KBM-7 (cell line): ENCODE measurements at regions not wholly inside any gene's neighbourhood (a gene's known extent, or its start where the extent isn't known, plus 50 kb on each side); places are given as distances from the start of the nearest gene placed in this dataset.
"Not testable (repeated sequence)": the region's sequence is repeated elsewhere in the genome, so short reads cannot be mapped to it uniquely, and the experiment has no call there.

ENCODE experiments used
- DNase-seq: peaks from one replicate; pipeline ENCODE4 v3.0.0-alpha.2; 2015
- in situ Hi-C: fragments of 300-500 bp; cut with MboI; formaldehyde crosslinking; loops from 2 replicates; pipeline ENCODE4 v1.14.3; 2020; ENCODE audit warnings: low sequenced_read_pairs, low pct_unique_long_range_greater_than_20kb, mixed read lengths

GRCh38 chr1:80369780-80370179 lies 1363.2 kb upstream of the ADGRL4 start:
- in situ Hi-C loops: no loop called here
- DNase-seq: no peak

GRCh38 chr1:80367058-80367457 lies 1360.5 kb upstream of the ADGRL4 start:
- in situ Hi-C loops: no loop called here
- DNase-seq: no peak

GRCh38 chr1:80365359-80366021 lies 1359.0 kb upstream of the ADGRL4 start:
- in situ Hi-C loops: no loop called here

GRCh38 chr1:80363689-80364475 lies 1357.4 kb upstream of the ADGRL4 start:
- DNase-seq: no peak
- in situ Hi-C loops: no loop called here

More at GRCh38 chr1:80365359-80366021, 1359.0 kb upstream of the ADGRL4 start:
- no peak for DNase-seq

GRCh38 chr1:80359666-80360065 lies 1353.1 kb upstream of the ADGRL4 start:
- in situ Hi-C loops: no loop called here
- DNase-seq: no peak

GRCh38 chr1:80349218-80349617 lies 1342.7 kb upstream of the ADGRL4 start:
- in situ Hi-C loops: no loop called here
- DNase-seq: no peak

- in situ Hi-C loops: no loop called here
- no peak for DNase-seq
These were observed 1334.5 kb upstream of the ADGRL4 start for GRCh38 chr1:80341021-80341420.

GRCh38 chr1:80318108-80318507 lies 1311.6 kb upstream of the ADGRL4 start:
- in situ Hi-C loops: no loop called here
- no peak for DNase-seq

- in situ Hi-C loops: no loop called here
- no peak for DNase-seq
These were observed 1304.2 kb upstream of the ADGRL4 start for GRCh38 chr1:80310703-80311245.

- in situ Hi-C loops: no loop called here
- no peak for DNase-seq
These were observed 1298.9 kb upstream of the ADGRL4 start for GRCh38 chr1:80305466-80305865.

- in situ Hi-C loops: no loop called here
- DNase-seq: no peak
These were observed 1287.3 kb upstream of the ADGRL4 start for GRCh38 chr1:80293818-80294217.

- DNase-seq, in situ Hi-C loops: not testable (repeated sequence)
These were observed 1282.2 kb upstream of the ADGRL4 start for GRCh38 chr1:80288750-80289149.

GRCh38 chr1:80282536-80282935 lies 1276.0 kb upstream of the ADGRL4 start:
- DNase-seq: no peak
- in situ Hi-C loops: no loop called here

- DNase-seq: no peak
- in situ Hi-C loops: no loop called here
These were observed 1272.4 kb upstream of the ADGRL4 start for GRCh38 chr1:80278936-80279335.

- in situ Hi-C loops: no loop called here
- DNase-seq: no peak
These were observed 1267.7 kb upstream of the ADGRL4 start for GRCh38 chr1:80274256-80274655.

GRCh38 chr1:80272495-80272894 lies 1266.0 kb upstream of the ADGRL4 start:
- DNase-seq: no peak
- in situ Hi-C loops: no loop called here

- DNase-seq: no peak
- in situ Hi-C loops: no loop called here
These were observed 1252.1 kb upstream of the ADGRL4 start for GRCh38 chr1:80258659-80259058.

- no peak for DNase-seq
- in situ Hi-C loops: no loop called here
These were observed 1245.1 kb upstream of the ADGRL4 start for GRCh38 chr1:80251591-80251990.

GRCh38 chr1:80251171-80251570 lies 1244.6 kb upstream of the ADGRL4 start:
- in situ Hi-C loops: no loop called here
- no peak for DNase-seq

GRCh38 chr1:80250573-80251168 lies 1244.1 kb upstream of the ADGRL4 start:
- in situ Hi-C loops: no loop called here

More at GRCh38 chr1:80250573-80251168, 1244.1 kb upstream of the ADGRL4 start:
- DNase-seq: no peak
